Left cardiac atrium (tissue), 4 donors: ENCODE measurements at regions not wholly inside any gene's neighbourhood (a gene's known extent, or its start where the extent isn't known, plus 50 kb on each side); places are given as distances from the start of the nearest gene placed in this dataset.

Experiments
- ATAC-seq, 2 donors: fragments of 200-7000 bp; cut with Tn5 transposase; one replicate each; pipeline ENCODE4 v1.9.1; 2020; ENCODE audit warnings: mild to moderate bottlenecking in 2 of 2, moderate library complexity in 2 of 2
- DNase-seq: peaks from one replicate; pipeline ENCODE4 v3.0.0-alpha.2; 2020
- intact Hi-C, 2 donors: fragments of 100-400 bp; cut with DNase I; formaldehyde crosslinking; loops; one replicate each; pipeline versions ENCODE4 v1.14.1 to v1.15.1; 2022 to 2023
- donor health status: DM: no; HTN: yes; CAD: no.
- donor health status: DM: no; HTN: yes; CAD: no; lungs with severe emphysema.
- donor health status: DM: yes; HTN: yes; CAD: no.
- donor health status: Dilated cardiomyopathy.

DNA sequence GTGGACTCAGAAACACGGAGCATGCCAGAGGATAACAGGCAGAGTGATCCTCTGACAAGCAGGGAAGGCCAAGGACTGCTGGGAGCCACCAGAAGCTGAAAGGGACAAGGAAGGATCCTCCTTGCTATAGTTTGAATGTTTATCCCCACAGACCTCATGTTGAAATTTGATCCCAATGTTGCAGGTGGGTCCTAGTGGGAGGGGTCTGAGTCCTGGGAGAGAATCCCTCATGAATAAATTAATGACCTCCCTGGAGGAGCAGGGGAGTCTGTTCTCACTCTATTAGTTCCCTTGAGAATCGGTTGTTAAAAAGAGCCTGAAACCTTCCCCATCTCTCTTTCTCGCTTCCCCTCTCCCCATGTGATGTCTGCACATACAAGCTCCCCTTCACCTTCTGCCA lies 124.4 kb downstream of the FBXO15 start:
- intact Hi-C loops: no loop called here

DNA sequence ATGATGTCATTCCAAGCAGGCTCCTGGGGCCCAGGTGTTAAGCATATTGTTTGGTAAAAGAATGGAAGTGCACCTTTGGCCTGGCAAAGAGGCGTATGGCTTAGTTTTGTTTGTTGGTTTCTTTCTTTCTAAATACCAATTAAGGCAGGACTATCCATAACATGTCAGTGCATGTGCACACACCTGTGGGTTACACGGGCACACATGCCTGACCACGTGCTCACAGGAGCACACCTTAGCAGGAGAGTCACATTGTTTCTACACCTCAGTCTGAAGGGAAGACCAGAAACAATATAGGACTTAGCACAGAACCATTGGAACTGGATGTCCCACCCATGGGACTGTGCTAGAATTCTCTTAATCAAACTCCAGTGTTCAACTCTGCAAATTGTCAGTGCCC lies 127.8 kb downstream of the FBXO15 start:
- DNase-seq: no peak
- intact Hi-C loops: no loop called here
- no peak for ATAC-seq

More for the DNA sequence above, 124.4 kb downstream of the FBXO15 start:
- DNase-seq (no peak), ATAC-seq (no peak)

DNA sequence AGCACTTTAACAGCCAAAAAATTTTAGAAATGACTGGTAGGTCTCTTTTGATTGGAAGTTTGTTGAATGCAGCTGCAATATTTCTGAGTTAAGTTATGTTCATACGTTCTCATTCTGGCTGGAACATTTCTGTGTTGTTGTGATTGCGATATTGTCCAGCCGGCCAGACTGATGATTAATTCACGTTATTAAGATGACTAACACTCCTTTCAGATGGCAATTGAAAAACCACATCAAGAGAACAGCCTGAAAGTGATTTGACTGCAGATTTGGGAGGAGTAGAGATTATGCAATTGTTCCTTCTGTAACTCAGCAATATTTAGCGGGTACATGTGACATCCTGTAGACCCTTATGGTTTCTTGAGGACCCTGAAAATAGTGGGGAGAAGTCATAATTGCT lies 133.7 kb downstream of the FBXO15 start:
- ATAC-seq (peak in 1 of 2 donors; percentile 87), DNase-seq (no peak)
- intact Hi-C loops: no loop called here

DNA sequence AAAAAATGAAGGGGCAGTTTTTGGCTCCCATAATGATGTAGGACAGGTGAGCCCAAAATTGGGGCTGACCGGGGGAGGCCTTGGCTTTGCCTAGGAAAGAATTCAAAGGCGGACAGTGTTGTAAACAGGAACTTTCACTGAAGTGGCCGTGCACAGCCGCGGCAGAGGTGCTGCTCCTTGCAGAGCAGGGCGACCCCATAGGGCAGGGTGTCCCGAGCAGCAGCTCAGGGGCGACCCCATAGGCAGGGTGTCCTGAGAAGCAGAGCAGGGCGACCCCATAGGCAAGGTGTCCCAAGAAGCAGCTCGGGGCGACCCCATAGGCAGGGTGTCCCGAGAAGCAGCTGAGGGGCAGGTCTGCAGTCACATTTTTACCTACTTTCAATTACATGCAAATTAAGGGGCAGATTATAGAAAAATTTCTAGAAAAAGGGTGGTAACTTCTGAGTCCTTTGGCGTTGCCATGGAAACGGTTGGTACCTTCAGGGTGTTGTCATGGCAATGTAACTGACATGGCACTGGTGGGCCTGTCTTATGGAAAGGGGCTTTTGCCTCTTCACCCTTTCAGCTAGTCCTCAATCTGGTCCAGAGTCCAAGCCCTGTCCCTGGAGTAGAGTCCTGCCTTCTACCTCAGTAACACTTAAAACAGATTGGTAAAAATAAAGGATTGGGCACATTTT lies 134.5 kb downstream of the FBXO15 start:
- ATAC-seq (no peak), DNase-seq (no peak)
- intact Hi-C loops: no loop called here

DNA sequence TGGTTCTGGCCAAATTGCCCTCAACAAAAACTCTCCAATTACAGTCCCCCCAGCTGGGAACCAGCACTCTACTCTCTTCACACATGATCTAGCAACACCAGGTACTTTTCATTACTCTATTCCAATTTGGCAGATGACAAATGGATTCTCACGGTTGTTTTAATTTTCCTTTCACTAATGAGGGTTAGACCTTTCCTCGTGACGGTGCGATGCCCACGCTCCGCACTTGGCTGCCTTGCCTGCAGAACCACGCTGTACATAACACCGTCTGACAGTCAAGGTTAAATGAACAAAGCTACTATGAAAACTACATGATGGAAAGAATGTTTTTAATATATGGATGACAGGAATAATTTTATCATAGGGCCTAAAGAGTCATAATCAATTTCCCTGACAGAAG lies 141.5 kb downstream of the FBXO15 start:
- intact Hi-C loops: no loop called here
- no peak for ATAC-seq

DNA sequence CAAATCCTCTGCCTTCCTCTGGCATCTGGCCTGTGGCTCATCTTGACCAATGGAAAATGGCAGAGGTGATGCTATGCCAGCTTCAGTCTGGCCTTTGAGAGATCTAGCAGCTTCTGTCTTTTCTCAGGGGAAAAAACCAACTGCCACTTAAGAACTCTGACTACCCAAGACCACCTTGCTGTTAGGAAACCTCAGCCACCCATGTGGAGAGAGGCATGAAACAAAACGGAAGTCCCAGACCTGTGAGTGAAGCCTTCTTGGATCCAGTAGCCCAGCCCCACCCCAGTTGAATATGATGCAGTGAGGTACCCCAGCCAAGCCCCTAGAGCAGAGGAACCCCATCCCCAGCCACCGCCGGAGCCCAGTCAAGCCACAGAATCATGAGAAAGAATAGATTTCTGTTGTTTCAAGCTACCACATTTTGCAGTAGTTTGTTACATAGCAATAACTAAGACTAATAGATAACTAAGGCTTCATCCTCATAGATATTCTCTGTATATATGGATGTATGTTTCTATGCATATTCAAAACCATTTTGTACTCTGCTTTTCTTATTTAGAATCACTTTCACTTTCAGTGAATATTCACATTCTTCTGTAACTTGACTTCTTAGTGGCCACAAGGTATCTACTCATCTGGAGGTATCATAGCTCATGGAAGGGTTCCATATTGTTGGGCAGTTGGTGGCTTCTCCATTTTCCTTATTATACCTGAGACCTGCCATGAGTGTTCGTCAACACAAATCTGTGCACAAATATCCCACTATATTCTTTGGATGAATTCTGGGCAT lies 142.1 kb downstream of the FBXO15 start:
- ATAC-seq: no peak
- intact Hi-C loops: no loop called here
- no peak for DNase-seq

More for the DNA sequence above, 141.5 kb downstream of the FBXO15 start:
- no peak for DNase-seq

DNA sequence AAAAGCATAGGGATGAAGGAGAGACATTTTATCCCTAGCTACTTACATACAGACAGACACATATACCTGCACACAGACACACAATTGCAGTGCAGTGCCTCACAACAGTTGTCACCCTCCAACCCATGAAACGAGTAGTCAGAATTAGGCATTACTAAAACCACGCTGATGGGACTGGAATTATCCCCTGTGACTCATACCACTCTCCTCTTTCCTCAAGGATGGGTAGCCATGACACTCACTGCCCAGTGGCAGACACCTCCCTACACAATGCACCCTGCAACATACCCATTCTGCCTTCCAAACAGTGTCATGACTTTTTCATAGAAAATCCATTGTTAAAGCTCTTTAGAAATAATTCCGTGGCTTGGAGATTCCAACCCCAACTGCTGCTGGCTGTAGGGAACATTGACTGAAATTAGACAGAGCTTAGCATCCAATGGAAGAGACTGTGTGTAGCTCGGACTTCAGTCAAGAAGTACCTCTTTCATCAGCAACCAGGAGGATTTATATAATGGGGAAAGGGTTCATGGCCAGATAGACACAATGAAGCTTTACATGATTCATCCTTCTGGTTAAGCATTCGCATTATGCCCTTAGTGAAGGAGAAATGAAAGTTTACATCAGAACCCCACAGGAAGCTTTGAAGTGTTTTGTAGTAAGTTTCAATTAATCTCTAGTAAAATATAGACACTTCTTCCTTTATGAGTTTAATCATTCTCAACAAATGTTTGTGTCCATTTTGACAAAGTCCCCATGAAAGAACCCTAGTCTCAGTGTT lies 155.2 kb downstream of the FBXO15 start:
- DNase-seq (no peak), ATAC-seq (no peak)
- intact Hi-C loops: no loop called here

DNA sequence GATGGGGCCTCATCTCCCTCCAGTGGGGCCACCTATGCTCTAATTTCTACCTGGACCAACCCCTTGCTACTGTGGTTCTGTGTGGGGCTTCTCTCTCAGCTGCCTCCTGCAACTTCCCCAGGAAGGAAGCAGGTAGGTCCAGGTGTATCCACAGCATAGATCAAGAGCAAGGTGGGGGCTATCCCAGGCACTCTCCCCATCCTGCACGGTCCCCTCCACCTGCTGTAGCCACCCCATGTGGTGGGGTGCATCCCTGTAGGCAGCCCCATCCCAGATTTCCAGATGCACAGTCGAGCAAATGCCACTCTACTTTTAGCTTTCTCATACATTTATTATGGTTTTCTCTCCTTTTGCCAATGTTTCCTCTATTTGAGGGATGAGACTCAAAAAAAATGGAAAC lies 156.1 kb downstream of the FBXO15 start:
- DNase-seq (no peak), ATAC-seq (no peak)
- intact Hi-C loops: no loop called here

DNA sequence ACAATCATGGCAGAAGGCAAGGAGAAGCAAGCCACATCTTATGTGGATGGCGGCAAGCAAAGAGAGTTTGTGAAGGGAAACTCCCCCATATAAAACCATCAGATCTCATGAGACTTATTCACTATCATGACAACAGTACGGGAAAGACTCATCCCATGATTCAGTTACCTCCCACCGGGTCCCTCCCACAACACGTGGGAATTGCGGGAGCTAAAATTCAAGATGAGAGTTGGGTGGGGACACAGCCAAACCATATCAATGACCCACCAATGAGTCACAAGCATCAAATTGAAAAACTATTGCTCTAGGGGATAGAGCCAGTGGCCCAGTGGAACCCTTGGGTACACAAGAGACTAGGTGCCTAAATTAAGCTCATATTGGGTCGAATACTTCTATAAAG lies 157.4 kb downstream of the FBXO15 start:
- DNase-seq (no peak), ATAC-seq (no peak)
- intact Hi-C loops: no loop called here

DNA sequence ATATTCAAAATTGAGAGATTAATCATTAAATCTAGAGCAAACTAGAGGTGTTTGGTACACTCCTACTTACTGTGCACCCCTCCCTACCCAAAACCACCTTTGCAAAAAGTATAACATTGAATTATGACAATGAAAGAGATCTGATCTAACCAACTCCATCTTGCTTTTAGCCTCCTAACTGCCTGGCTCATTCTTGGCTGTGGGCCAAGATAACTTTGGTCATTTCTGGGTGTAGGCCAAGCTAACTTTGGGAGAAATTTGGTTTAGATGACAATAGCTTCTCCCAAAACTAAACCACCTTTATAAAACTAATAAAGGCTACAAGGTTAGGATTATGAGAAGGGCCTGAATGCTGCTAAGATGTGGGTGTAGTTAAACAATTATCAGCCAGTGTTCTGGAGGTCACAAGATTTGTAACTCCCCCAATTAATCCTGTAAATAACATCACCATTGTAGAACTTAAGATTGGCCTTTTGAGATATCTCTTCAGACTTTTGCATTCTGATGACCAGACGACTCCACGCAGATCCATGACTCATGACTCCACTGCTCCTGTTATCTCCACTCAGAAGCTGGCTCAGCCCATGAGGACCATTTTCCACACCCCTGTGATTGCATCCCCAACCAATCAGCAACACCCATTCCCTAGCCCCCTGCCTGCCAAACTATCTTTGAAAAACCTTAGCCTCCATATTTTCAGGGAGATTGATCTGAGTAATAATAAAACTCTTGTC lies 160.2 kb downstream of the FBXO15 start:
- intact Hi-C loops: no loop called here
- ATAC-seq (no peak), DNase-seq (no peak)

DNA sequence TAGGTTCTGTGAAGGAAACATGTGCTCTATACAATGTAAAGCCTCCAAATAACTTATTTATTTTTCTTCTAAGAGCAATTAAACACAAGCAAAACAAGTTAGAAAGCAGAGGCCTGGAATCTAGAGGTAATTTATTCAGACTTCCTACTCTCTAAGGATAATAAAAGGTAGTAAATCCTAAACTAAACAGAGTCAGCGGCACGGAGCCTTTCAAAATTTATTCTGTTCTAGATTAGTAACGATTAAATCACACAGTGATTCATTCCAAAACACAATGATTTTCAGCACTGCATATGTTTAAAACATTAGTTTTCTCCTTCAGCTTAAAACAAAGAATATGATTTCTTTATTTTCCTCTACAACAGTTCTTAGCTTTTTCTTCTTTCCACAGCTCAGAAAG lies 160.9 kb downstream of the FBXO15 start:
- DNase-seq (no peak), ATAC-seq (no peak)
- intact Hi-C loops: no loop called here

DNA sequence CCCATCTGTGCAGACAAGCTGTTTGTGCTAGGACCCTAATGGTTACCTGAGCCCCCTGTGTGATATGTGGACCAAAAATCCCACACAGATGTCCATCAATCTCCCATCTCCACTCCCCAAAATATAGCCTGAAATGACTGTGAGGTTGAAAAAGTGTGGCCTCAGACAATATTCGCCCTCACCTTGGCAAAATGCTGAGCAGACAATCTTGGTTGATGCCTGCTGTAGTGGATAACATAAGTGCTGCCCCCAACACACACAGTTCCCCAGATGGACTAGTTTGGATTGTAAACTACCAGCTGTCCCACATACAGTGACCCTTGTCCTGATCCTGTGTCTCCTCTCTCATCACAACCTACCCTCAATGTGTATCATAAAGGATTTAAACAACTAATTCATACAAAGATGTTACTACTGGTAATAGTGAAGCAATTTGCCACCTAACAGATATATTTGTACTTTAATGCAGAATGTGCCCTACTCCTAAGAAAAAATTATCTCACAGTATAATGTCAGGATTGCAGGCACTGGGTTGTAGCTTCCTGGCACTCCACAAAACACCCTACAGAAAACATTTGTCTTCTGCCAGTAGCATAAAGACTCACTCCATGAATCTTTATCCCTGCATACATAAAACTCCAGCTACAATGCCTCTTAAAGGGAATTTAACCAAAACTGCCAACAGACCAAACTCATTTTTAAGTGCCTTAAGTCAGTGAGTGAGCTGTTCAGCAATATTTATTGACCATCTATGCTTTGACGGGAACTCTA lies 161.6 kb downstream of the FBXO15 start:
- DNase-seq (no peak), ATAC-seq (no peak)
- intact Hi-C loops: no loop called here

DNA sequence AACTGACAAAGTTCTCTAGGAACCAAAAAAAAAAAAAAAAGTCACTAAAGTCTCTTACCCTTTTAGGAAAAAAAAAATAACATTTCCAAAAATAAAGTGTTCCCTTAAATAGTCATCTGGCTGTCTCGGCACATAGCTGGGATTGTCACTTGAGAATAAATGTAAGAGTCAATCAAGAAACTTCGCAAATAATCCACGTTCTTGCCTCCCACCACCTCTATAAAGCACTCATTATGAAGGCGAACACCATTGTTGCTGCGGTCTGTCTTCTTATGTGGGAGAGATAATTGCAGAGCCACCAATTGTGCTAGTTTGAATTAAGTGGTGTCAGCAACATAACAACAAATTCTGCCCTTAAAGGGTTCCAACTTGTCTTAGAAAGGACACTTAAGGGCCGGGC lies 163.7 kb downstream of the FBXO15 start:
- no peak for ATAC-seq
- no peak for DNase-seq
- intact Hi-C loops: no loop called here

DNA sequence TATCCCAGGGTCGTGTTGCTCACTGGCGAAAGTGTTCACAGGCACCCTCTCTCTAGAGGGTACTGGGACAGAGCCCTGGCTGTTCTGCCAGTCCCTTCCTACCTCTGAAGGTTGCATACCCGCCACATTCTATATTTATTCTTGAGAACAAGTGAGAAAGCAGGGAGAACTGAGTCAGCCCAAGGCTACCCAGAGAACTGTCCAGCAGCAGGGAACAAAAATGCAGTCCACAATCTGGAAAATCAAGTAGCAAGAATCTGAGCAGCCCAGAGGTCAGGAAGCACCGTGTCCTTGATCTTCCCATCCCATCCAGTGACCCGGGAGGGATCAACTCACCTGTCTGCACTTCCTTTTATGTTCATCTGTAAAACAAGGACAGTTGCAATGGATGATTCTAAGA lies 164.1 kb downstream of the FBXO15 start:
- DNase-seq (no peak), ATAC-seq (no peak)
- intact Hi-C loops: no loop called here

DNA sequence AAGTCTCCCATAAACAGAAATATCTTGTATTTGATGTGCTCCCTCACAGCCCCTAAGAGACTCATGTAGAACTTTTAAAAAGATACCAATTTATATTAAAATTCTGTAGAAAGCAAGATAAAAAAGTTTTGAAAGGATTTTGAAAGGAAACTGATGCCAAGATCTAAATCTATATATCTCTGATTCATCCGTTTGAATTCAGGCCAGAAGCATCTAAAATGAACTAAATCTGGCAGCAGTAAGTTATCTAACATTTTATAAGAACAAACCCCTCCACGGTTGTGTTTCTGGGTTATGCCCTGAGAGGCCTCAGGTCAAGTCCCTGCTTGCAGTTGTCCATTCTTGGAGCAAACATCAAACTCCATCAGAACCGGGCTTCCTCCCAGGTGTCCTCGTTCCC lies 165.8 kb downstream of the FBXO15 start:
- DNase-seq: no peak
- intact Hi-C loops: no loop called here
- ATAC-seq: no peak

DNA sequence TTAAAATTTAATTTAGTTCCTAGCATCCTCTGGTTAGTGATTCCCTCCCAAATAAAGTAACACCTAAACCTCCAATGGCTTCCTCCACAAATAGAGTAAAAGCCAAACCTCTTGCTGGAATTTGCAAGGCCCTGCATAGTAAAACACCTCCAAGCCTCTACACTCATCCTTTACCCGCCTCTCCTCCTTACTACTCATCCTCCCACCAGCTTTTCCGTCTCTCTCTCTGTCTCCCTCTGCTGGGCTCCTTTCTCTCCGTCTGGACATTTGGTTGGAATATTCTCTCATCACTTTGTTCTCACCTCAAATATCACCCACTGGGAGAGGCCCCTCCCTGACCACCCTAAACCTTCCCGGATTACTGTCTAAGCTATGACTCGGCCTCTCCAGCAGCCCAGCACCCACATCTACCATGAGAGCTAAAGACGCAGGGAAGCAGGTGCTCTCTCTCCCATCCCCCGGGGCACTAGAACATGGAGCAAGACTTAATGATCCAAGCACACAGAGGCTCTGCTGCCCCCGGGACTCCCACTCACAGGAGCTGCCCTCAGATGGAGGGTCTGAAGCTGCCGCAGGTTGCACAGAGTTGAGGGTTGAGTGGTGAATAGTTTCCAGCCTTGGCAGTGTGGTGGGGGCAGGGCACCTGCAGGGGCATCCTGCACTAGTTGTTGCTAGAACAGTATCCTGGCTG lies 167.2 kb downstream of the FBXO15 start:
- no peak for DNase-seq
- no peak for ATAC-seq

DNA sequence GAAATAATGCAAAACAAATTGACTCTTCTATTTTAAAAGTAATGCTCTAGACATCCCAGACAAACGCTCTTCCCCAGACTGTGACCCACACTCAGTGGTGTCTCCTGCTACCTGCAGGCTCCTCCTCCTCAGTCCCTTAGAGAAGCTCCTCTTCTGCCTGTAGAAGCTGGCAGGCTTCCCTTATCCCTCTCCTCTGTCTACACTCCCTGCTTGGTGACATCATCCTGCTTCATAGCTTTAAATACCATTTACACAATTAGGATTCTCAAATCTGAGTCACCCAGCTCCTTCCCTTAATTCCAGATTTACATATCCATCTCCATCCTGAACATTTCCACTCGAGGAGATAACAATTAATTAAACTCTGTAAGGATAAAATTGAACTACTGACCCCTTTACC lies 167.9 kb downstream of the FBXO15 start:
- intact Hi-C loops: no loop called here
- ATAC-seq (no peak), DNase-seq (no peak)

More for the DNA sequence above, 167.2 kb downstream of the FBXO15 start:
- intact Hi-C loops: no loop called here

DNA sequence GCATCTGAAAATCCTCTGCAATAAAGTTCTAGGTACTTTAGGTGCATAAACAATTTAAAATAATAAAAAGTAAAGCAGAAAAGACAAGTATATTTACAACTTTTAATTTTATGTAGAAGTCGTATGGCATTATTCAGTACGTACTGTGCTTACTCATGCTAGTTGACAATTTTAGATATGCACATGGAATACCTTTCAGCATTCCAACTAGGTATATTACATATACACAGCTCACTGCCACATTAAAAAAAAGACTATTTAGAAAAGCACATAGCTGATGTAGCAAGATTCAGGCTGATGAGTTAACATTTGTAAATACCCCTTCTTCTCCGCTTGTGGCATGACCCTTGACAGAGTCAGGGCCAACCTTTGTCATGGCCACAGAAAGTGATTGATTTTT lies 171.2 kb downstream of the FBXO15 start:
- DNase-seq: no peak
- intact Hi-C loops: no loop called here
- no peak for ATAC-seq
